Stimulated activated memory B cell treated with anti-CD40 and anti-IgM and Interleukin-4, amounts not matched to agents 10 μg/mL and 1 μg/mL and 100 μg/mL, for 72 hours (primary cell): ENCODE measurements at regions not wholly inside any gene's neighbourhood (a gene's known extent, or its start where the extent isn't known, plus 50 kb on each side); places are given as distances from the start of the nearest gene placed in this dataset.
"Not testable (repeated sequence)": the region's sequence is repeated elsewhere in the genome, so short reads cannot be mapped to it uniquely, and the experiment has no call there.

ENCODE experiments used
- ATAC-seq: fragments of 150-1000 bp; cut with Tn5 transposase; 2 replicates; pipeline ENCODE4 v1.10.0; 2021
- H3K27ac Mint-ChIP-seq: one replicate; pipeline ENCODE4 v1.8.0; 2022; ENCODE audit warnings: mild to moderate bottlenecking, mixed read lengths
- H3K27me3 Mint-ChIP-seq: one replicate; pipeline ENCODE4 v1.8.0; 2022; ENCODE audit warnings: mixed read lengths
- H3K36me3 Mint-ChIP-seq: one replicate; pipeline ENCODE4 v1.8.0; 2022; ENCODE audit warnings: mixed read lengths
- H3K4me1 Mint-ChIP-seq: one replicate; pipeline ENCODE4 v1.8.0; 2022; ENCODE audit warnings: mixed read lengths
- H3K4me3 Mint-ChIP-seq: one replicate; pipeline ENCODE4 v1.8.0; 2022; ENCODE audit warnings: mild to moderate bottlenecking, moderate library complexity, mixed read lengths
- H3K9me3 Mint-ChIP-seq: one replicate; pipeline ENCODE4 v1.8.0; 2022; ENCODE audit warnings: mixed read lengths

DNA sequence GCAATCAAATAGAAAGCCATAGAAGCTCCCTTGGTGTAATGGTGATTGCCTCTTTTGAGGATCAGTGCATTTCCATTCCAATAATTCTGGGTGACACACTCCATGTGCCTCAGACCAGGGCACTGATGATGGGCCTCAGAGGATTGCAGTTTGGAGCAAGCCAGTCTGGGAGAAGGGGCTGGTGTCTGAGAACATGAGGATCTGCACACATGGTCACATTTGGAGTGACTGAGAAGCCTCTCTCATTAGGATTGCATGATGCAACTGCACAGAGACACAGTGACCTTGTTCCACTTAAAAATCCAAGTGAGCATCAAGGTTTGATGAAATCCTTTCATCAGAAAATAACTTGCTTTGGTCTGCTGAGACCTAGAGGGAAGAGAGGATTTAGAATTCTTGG lies 216.4 kb downstream of the ANKRD30B start:
- no peaks in the 10 kb centered on the region for H3K4me1 Mint-ChIP-seq
- ATAC-seq = no peak
- H3K4me3 Mint-ChIP-seq = no peak overlapping the region
- no peaks in the 10 kb centered on the region for H3K9me3 Mint-ChIP-seq
- H3K36me3 Mint-ChIP-seq = no peaks in the 10 kb centered on the region
- H3K27ac Mint-ChIP-seq = no peak overlapping the region
- H3K27me3 Mint-ChIP-seq = no peaks in the 10 kb centered on the region

DNA sequence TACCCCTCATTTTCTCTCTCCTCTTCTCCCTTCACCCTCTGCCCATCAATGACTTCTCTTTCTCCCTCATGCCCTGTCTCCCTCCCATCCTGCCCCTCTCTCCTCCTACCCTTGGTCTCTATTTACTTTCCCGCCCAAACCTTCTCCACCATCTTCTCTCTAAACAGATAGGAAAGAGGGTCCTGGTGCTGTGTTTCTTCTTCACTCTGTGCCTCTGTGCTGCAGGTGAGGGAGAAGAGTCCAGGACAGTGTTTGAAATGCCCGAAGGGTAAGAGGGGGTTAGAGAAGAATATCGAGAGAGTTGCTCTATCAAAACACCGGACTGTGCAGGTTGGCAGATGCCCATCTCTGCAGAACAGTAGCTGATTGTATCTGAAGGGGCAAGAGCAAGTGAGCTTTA lies 217.0 kb downstream of the ANKRD30B start:
- H3K9me3 Mint-ChIP-seq, H3K36me3 Mint-ChIP-seq, H3K4me3 Mint-ChIP-seq, H3K4me1 Mint-ChIP-seq, H3K27ac Mint-ChIP-seq, H3K27me3 Mint-ChIP-seq, ATAC-seq: not testable (repeated sequence)

DNA sequence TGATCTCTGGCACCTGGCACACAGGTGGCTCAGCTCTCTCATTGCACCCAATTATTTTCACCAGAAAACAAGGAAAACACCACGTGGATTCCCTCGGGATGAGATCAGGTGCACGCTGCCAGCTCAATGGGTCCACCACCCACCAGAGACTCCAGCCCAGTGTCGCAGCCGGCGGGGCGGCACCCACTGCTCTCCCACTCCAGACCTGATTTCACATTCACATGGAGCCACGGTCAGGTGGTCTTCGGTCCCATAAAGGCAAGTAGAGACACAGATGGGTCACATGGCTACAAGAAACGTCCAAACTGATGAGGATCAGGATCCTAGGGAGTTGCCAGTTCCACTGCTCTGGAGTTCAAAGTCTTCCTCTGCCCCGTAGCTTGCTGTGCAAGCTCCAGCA lies 217.6 kb downstream of the ANKRD30B start:
- no peaks in the 10 kb centered on the region for H3K4me1 Mint-ChIP-seq

DNA sequence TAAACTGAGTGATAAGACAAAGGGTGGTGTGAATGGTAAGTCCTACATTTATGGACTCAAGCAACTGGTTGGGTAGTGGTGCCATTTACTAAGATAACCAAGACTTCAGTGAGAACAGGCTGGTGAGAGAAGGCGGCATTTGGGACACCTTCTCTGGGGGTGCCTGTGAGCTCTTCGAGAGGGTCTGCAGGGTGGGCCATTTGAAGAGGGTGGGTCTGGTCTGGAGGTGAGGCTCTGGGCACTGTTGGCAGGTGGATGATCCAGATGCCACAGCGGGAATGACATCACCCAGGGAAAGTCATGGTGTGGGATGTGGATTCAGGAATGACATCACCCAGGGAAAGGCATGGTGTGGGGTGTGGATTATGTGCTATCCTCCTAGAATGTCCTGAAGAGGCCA lies 219.3 kb downstream of the ANKRD30B start:
- not testable (repeated sequence) for H3K36me3 Mint-ChIP-seq, ATAC-seq, H3K4me3 Mint-ChIP-seq, H3K27me3 Mint-ChIP-seq, H3K27ac Mint-ChIP-seq, H3K4me1 Mint-ChIP-seq, H3K9me3 Mint-ChIP-seq

More for the DNA sequence above, 217.6 kb downstream of the ANKRD30B start:
- ATAC-seq = no peak
- H3K36me3 Mint-ChIP-seq = no peaks in the 10 kb centered on the region
- no peak overlapping the region for H3K27ac Mint-ChIP-seq
- H3K27me3 Mint-ChIP-seq = no peaks in the 10 kb centered on the region
- H3K4me3 Mint-ChIP-seq = no peak overlapping the region
- no peaks in the 10 kb centered on the region for H3K9me3 Mint-ChIP-seq

DNA sequence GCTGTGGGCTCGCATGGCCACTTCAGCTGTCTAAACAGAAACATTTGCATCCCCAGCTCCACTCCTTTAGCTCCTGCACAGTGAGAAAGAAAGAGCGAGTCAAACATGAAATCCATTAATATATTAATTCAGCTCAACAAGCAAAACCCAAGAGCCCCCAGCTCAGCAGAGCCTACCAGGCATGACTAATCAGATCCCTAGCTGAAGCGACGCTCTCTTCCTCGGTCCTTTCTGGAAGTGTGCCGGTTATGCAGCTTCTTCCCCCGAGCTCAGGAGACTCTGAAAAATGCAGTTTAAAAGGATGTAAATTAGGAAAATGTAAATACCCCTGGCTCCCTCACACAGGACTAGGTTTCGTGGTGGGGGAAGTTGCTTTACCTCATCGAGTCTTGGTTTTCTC lies 221.5 kb downstream of the ANKRD30B start:
- ATAC-seq = no peak
- Mint-ChIP-seq H3K4me1 (no peaks in the 10 kb centered on the region), H3K9me3 (no peaks in the 10 kb centered on the region), H3K36me3 (no peaks in the 10 kb centered on the region), H3K27me3 (no peaks in the 10 kb centered on the region), H3K4me3 (no peak overlapping the region), H3K27ac (no peak overlapping the region)

DNA sequence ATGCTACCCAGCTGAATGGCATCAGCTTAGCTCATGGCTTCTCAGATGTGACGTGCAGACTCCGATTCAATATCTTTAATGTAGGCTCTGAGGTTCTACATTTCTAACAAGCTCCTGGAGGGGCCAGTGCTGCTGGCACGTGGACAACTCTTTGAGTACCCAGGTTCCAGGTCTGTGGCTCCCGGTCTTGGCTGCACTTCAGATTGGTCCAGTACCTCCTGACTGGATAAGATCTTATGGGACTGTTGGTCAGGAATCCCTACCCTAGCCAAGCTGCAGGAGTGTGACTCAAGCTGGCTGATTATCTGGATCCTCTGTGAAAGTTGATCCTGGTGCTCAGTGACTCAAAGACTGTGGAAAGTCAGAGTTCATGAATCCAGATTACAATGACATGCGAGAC lies 222.1 kb downstream of the ANKRD30B start:
- Mint-ChIP-seq H3K9me3 (no peaks in the 10 kb centered on the region), H3K4me1 (no peaks in the 10 kb centered on the region), H3K4me3 (no peak overlapping the region), H3K27me3 (no peaks in the 10 kb centered on the region), H3K36me3 (no peaks in the 10 kb centered on the region), H3K27ac (no peak overlapping the region)
- ATAC-seq = no peak

DNA sequence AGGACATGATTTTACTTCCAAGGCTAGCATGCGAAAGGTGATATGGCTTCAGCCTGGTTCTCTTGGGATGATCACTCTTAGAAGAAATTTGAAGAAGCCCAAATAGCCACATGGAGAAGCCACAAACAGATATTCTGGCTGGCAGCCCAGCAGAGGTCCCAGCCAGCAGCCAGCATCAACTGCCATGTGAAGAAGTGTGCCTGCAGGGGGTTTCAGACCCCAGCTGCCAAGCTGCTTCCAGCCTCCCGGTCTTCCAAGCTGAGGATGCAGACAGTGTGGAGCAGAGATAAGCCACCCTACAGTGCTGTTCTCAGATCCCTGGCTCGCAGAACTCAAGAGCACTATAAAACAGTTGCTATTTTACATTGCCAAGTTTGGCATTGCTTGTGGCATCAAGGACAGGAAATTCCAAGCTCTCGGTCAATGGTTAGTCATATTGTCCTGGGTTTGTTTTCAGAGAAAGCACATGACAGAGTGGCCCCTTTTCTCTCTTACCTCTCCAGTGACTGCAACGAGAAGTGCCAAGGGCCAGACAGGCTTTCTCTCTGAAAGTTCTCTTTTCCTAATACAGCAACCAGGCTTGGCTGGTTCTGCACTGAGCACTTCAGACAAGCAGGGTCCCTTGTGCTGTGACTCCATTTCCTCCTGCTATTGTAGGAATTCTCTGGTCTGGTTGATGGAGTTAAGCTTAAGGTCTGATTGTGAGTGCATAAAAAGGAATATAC lies 223.7 kb downstream of the ANKRD30B start:
- H3K4me3 Mint-ChIP-seq = no peak overlapping the region

DNA sequence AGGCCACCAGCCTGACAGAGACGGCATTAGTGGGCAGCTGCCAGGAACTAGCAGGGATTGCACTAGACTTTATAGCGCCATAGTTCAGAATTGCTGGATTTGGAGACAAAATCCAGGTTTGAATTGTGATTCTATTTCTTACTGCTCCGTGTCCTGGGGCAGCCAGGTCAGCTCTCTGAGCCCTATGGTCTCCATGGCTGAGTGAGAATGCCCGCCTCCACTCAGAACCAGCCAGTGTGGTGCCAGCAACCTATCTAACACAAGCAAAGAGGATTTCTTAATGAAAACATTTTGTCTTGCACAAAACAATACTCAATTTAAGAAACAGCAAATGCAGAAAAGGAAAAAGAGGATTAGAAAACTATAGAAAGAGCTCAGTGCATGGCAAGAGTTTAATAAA lies 225.4 kb downstream of the ANKRD30B start:
- ATAC-seq, H3K4me1 Mint-ChIP-seq, H3K27me3 Mint-ChIP-seq, H3K4me3 Mint-ChIP-seq, H3K27ac Mint-ChIP-seq, H3K9me3 Mint-ChIP-seq, H3K36me3 Mint-ChIP-seq: not testable (repeated sequence)

More for the DNA sequence above, 223.7 kb downstream of the ANKRD30B start:
- Mint-ChIP-seq H3K36me3 (no peaks in the 10 kb centered on the region), H3K27me3 (no peaks in the 10 kb centered on the region), H3K9me3 (no peaks in the 10 kb centered on the region), H3K27ac (no peak overlapping the region), H3K4me1 (no peaks in the 10 kb centered on the region)
- no peak for ATAC-seq

DNA sequence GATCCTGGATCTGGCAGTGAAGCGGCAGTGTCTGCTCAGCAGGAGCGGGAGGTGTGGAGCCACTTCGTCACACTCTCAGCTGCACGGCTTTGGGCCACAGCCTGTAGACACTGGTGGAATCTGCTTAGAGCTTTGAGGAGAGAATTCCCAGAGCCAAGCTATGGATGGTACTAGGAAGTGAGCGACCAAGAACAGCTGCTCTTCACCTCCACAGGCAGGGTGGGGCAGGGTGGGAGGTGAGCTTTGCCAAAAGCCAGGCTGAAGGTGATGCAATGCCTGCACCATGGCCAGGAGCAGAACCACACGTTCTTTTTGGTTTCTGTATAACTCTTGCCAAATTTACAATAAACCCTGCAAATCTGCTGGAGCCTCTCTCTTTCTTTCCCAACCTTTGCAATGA lies 226.1 kb downstream of the ANKRD30B start:
- no peak overlapping the region for H3K27ac Mint-ChIP-seq
- no peak for ATAC-seq

DNA sequence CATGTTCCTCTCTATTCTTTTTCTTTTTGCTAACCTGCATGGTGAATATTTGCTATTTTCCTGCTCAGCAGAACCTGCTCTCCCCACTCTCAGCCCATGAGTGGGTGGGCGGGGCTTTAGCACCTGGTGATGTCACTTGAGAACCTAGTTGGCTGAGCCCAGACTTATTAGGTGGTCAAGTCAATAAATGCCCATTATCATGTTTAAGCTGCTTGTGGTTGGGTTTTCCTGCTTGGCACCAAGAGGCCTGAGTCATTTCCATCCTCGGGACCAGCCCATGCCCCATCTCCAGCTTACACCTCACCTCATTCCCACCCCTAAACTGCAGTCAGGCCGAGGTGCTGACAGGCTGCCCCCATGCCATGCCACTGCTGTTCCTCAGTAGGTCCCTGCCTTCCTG lies 226.6 kb downstream of the ANKRD30B start:
- no peaks in the 10 kb centered on the region for H3K27me3 Mint-ChIP-seq
- no peak for ATAC-seq
- no peaks in the 10 kb centered on the region for H3K9me3 Mint-ChIP-seq
- H3K27ac Mint-ChIP-seq = no peak overlapping the region
- no peaks in the 10 kb centered on the region for H3K36me3 Mint-ChIP-seq
- H3K4me1 Mint-ChIP-seq = no peaks in the 10 kb centered on the region
- no peak overlapping the region for H3K4me3 Mint-ChIP-seq

More for the DNA sequence above, 226.1 kb downstream of the ANKRD30B start:
- Mint-ChIP-seq H3K4me3 (no peak overlapping the region), H3K4me1 (no peaks in the 10 kb centered on the region), H3K9me3 (no peaks in the 10 kb centered on the region), H3K27me3 (no peaks in the 10 kb centered on the region), H3K36me3 (no peaks in the 10 kb centered on the region)

DNA sequence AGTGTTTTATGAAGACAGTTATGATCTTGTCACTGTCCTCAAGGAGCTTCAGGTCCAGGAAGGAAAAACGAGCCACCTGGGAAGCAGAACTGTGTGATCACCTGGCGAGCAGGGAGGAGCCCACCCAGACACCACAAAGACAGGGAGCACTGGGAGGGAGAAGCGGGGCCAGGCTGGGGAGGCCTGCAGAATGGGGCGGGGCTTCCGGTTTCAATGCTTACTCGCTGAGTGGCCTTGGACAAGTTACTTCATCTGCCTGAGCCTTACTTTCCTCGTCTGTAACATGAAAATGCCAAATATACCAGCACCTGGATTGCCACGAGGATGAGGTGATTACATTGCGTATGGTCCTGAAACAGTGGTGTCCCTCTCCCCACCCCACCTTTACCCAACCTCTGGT lies 227.5 kb downstream of the ANKRD30B start:
- Mint-ChIP-seq H3K4me1 (no peaks in the 10 kb centered on the region), H3K9me3 (no peaks in the 10 kb centered on the region), H3K27ac (no peak overlapping the region), H3K27me3 (no peaks in the 10 kb centered on the region), H3K4me3 (no peak overlapping the region), H3K36me3 (no peaks in the 10 kb centered on the region)
- no peak for ATAC-seq

DNA sequence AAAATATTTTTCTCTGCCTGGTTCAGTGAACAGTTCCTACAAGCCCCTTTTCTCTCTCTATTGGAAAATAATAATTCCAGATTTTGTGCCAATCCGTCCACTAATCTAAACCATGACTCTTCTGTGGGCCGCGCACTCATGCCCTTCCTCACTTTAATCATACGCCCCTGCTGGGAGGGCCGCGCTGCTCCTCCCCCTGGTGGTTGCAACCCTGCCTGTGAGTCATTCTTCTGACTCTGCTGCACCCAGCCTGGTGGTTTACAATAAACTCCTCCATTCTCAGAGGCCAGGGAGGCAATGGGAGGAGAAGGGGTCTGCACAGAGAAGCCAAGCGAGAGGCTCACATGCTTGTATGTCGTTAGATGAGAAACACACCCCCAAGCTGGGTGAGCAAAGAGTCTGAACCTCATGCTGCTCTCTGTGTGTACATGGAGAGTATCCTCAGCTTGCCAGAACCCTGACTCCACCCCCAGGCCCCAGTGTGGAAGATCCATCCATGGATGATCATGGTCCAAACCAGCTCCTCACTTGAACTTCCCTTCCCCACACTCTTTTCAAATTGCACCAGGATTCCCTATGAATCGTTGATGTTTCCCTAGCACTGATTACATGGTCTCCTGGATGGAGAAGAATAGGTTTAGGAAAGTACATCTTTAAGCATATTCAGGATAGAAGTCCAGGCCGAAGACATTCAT lies 228.9 kb downstream of the ANKRD30B start:
- Mint-ChIP-seq H3K36me3 (no peaks in the 10 kb centered on the region), H3K27me3 (no peaks in the 10 kb centered on the region), H3K4me1 (no peaks in the 10 kb centered on the region), H3K9me3 (no peaks in the 10 kb centered on the region), H3K27ac (no peak overlapping the region), H3K4me3 (no peak overlapping the region)
- ATAC-seq = no peak

DNA sequence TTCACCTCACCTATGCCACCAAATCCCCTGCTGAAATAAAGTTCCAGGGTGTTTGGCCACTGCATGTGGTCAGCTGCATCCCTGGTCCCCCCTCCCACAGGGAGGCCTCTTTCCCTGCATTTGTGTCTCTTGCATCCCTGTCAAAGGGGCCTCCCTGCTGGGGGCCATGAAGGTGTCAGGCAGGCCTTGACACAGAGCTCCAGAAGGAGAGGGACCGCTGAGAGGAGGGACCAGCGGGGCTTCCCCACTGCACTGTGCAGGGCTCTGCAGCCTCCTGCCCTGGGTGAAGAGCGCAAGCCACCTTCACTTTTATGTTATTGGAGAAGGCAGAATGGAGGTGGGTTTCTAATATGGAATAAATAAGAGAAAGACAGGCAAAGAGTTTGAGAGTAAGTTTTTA lies 230.2 kb downstream of the ANKRD30B start:
- H3K4me3 Mint-ChIP-seq = no peak overlapping the region
- H3K9me3 Mint-ChIP-seq = no peaks in the 10 kb centered on the region
- H3K27ac Mint-ChIP-seq = no peak overlapping the region
- no peak for ATAC-seq
- no peaks in the 10 kb centered on the region for H3K27me3 Mint-ChIP-seq
- H3K36me3 Mint-ChIP-seq = no peaks in the 10 kb centered on the region
- H3K4me1 Mint-ChIP-seq = no peaks in the 10 kb centered on the region

DNA sequence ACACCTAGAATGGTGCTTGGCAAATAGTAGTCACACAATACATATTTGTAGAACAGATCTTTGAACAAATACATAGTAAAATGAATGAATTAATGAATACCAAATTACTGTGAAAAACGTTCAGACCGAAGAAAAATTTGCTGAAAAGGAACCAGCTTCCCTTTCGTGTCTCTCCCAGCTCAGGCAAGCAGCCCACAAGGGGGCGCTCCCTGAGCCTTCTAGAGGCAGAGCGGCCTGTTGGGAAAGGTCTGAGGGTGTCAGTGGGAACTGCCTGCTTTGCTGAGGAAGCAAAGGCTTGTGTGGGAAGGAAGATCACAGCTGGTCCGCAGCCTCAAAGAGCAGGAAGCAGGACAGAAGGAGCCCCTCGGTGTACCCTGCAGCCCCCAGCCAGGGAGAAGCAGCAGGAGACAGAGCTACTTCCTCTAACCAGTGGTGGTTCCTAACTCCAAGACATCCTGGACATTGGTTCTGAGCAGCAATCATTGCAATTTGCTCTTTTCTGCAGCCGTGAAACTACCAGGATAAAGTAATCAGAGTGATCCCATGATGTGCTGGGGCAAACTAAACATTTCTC lies 231.1 kb downstream of the ANKRD30B start:
- H3K4me1 Mint-ChIP-seq = no peaks in the 10 kb centered on the region
- H3K36me3 Mint-ChIP-seq = no peaks in the 10 kb centered on the region
- H3K27me3 Mint-ChIP-seq = no peaks in the 10 kb centered on the region
- ATAC-seq = no peak
- H3K4me3 Mint-ChIP-seq = no peak overlapping the region
- H3K9me3 Mint-ChIP-seq = no peaks in the 10 kb centered on the region
- no peak overlapping the region for H3K27ac Mint-ChIP-seq

DNA sequence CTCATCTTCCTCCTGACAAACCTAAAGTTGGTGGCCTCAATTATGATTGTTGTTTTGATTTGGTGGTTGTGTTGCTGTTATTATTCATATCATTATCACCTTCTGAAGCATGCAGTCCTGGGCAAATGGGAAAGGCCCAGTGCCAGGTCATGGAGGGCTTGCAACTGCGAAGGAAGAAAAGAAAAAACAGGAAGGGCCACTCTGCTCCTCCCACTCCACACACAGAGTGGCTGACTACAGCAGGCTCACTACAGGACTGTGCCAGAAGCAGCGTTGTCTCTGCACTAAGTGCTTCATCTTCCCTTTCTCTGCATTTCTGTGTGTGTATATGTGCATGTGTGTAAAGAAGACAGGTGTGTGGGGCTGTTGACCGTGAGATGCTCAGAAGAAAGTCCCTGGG lies 231.9 kb downstream of the ANKRD30B start:
- no peaks in the 10 kb centered on the region for H3K27me3 Mint-ChIP-seq
- no peaks in the 10 kb centered on the region for H3K9me3 Mint-ChIP-seq
- no peak overlapping the region for H3K27ac Mint-ChIP-seq
- no peaks in the 10 kb centered on the region for H3K4me1 Mint-ChIP-seq
- no peaks in the 10 kb centered on the region for H3K36me3 Mint-ChIP-seq
- no peak overlapping the region for H3K4me3 Mint-ChIP-seq
- no peak for ATAC-seq

DNA sequence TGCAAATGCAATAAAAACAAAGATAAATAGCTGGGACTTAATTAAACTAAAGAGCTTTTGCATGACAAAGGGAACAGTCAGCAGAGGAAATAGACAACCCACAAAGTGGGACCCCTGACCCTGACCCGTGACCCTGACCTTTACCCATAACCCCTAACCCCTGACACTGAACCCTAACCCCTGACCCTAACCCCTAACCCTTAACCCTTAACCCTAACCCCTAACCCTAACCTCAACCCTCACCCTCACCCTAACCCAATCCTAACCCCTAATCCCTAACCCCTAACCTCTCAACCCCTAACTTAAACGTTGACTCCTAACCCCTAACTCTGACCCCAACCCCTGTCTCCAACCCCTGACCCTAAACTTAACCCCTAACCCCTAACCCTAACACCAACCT lies 236.6 kb downstream of the ANKRD30B start:
- H3K27ac Mint-ChIP-seq, H3K4me1 Mint-ChIP-seq, H3K9me3 Mint-ChIP-seq, ATAC-seq, H3K27me3 Mint-ChIP-seq, H3K36me3 Mint-ChIP-seq, H3K4me3 Mint-ChIP-seq: not testable (repeated sequence)
